ENCODE measurements at regions not wholly inside any gene's neighbourhood (a gene's known extent, or its start where the extent isn't known, plus 50 kb on each side); places are given as distances from the start of the nearest gene placed in this dataset.
"Not testable (repeated sequence)": the region's sequence is repeated elsewhere in the genome, so short reads cannot be mapped to it uniquely, and the experiment has no call there.

- no peak for DNase-seq
Measured at GRCh38 chr10:3570131-3570729, 214.8 kb downstream of the KLF6 start.

- DNase-seq: no peak
Measured at GRCh38 chr10:3568983-3569382, 216.0 kb downstream of the KLF6 start.

DNA sequence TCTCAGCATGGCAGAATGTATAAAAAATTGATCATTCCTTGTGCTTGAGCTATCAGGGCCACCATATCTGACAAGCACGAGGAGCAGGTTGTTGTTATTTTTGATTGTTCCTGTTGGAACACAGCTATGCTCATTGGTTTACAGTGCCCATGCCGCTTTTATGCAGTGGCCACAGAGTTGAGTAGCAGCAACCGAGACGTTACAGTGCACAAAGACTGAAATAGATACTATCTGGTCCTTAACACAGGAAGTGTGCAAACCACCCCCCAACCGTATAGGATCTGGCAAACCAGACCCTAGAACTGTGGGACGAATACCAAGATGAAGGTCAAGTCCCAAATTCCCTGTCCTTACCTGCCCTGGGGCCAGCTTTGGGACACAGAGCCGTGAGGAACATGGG, 216.6 kb downstream of the KLF6 start:
- no peak for DNase-seq

- no peak for DNase-seq
Measured at GRCh38 chr10:3567291-3567963, 217.6 kb downstream of the KLF6 start.

- no peak for DNase-seq
Measured at GRCh38 chr10:3566627-3567026, 218.4 kb downstream of the KLF6 start.

DNA sequence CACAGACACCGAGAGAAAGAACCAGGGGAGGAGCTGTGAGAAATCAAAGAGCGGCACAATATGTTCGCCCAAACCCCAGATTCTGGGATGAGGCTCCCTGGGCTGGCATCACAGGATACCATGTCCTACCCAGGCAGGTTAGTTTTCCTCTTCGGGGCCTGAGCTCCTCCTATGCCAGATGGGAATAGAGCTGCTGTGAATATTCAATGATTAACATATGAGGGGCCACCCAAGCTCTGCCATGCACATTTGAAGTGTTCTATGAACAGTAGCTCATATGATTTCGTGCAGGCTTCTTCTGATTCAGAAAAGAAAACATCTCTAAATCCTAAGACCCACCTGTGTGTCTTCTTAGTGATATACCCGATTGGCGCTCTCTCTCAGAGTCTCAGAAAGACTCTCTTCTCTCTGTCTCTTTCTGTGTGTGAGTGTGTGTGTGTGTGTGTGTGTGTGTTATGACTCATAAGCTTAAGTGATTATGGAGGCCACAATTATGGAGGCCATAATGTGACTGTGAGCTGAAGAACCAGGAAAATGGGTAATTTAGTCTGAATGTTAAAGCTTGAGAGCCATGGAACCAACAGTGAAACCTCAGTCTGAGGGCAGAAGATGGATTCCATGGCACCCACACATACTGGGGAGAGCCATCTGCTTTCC, 220.5 kb downstream of the KLF6 start:
- no peak for DNase-seq

GRCh38 chr10:3563298-3563697, 221.7 kb downstream of the KLF6 start:
- DNase-seq: no peak

- not testable (repeated sequence) for DNase-seq
Measured at GRCh38 chr10:3560628-3561027, 224.4 kb downstream of the KLF6 start.

DNA sequence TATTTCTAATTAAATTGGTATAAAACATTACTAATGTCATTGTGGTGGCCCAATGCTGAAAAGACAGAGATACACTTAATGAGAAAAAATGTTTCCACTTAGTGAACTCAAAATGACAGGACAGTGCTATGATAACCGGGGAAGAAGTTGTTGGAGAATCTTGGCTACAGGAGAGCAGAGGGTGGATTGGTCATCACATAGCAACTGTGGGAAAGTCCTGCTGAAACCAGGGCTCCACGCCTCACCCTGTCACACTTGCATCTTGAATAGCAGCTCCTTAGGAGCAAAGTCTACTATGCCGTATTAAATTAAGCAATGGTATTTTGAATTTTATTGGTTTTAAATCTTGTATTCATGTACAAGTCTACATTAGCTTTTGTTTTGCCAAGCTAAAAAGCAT, 225.5 kb downstream of the KLF6 start:
- DNase-seq: no peak

DNA sequence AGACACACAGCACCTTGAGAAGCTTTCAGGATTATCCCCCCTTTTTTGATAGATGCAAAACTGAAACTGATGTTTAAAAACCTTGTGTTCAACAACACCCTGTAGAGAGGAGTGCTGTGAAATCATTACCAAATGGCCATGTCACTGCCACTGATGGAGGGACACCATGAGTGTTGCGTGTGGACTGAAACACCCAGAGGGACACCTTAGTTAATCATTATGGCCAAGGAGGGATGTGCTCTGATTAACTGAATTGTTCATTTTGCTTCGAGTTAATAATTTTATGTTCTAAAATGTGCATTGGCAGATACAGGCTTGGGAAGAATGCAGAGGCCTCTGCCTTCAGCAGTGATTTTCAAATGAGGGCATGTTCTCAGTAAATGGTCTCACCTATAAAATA, 226.0 kb downstream of the KLF6 start:
- no peak for DNase-seq

GRCh38 chr10:3556191-3557017, 228.6 kb downstream of the KLF6 start:
- not testable (repeated sequence) for DNase-seq

DNA sequence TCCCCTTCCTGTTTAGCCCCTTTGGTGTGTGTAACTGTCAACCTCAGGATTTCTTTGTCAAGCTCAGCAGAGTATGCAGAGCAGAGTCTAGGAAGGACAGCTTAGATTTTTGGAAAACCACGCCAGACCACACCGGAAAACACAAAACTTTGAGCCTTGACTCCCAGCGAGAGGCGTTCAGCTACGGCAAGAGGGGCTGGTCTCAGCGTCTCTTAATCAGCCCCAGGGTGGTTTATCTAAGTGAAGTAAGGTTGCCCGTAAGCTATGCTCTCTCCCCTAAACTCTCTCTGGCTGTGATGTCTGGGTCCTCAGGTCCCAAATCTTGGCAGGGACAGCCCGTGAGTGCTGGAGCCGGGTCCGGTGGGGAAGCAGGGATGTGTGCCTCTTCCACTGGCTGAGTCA, 230.9 kb downstream of the KLF6 start:
- DNase-seq: no peak

- DNase-seq: no peak
Measured at GRCh38 chr10:3552281-3552680, 232.7 kb downstream of the KLF6 start.

GRCh38 chr10:3551761-3552160, 233.2 kb downstream of the KLF6 start:
- no peak for DNase-seq

- DNase-seq: no peak
Measured at GRCh38 chr10:3549118-3549517, 235.9 kb downstream of the KLF6 start.

DNA sequence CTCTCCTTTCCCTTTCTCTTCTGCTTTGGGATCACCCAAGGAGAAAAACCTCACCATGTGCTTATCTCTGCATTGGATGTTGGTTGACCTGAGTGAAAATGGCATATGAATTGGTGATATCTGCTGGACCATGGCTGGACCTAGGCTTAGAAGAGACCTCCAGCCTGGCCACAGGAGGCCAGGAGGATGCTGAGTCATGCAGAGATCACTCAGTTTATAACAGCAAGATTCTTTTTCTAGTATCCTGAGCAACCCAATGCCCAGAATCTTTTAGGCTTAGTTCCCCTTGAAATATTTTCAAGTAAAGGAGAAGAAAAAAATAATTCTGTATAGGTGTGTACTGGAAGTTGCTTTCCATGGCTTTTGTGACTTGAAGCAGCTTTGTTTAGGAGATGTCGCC, 236.3 kb downstream of the KLF6 start:
- no peak for DNase-seq

DNA sequence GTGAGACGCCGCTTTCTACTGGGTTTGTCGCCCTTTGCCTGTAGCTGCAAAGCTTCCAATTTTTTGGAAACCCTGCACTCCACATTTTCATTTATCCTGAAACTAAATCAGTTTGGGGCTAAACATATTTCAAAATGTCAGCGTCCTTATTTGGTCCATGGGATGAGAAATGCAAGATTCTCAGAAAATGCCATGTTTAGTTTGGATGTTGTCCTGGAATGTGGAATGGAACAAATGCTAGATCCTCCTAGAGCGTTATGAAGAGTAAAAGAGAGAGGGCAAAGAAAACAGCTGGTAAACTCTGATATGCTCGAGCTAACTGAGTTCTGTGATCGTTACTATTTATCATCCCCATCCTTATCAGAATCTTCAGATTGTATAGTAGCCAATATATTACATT, 236.9 kb downstream of the KLF6 start:
- DNase-seq: no peak

GRCh38 chr10:3544561-3544960, 240.4 kb downstream of the KLF6 start:
- no peak for DNase-seq

GRCh38 chr10:3542185-3542611, 242.8 kb downstream of the KLF6 start:
- DNase-seq: no peak

GRCh38 chr10:3539696-3540383, 245.2 kb downstream of the KLF6 start:
- DNase-seq: no peak

DNA sequence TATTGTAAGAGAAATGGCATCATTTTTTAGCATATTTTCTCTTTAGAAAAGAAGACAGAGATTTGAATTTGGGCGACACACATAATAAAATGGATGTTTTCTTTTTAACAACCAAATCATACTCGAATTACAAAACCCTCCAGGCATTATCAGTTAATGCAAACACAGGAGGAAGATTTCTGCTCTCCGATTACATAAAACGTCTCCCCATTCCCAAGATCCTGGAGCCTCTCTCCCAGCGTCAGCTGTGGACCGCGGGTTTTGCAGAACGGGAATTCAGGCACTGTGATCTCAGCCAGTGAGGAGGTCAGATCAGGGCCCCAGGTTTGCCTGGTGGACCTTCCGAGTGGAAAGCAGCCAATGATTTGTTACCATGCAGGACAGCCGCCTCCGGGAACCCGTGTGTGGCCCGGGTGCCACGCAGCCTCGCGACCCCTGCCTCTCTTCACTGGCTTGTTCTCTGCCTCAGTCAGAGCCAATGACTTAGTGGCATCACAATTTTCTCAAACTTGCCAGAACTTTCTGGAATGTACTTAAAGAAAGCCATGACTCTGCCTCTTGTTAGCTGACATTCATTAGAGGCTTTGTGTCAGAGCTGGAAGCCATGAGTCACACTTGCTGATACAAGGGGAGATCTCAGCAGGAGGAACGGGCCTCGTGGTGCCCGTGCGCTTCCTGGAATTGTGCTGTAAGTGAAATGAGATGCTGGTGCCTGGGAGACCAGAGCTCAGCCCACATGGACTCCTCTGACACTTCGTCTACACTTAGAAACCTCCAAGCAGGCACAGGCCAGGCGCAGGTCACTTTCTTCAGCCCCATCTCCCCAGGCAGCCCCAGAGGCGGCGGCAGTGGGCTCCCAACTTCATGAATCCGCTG, 246.1 kb downstream of the KLF6 start:
- no peak for DNase-seq

DNA sequence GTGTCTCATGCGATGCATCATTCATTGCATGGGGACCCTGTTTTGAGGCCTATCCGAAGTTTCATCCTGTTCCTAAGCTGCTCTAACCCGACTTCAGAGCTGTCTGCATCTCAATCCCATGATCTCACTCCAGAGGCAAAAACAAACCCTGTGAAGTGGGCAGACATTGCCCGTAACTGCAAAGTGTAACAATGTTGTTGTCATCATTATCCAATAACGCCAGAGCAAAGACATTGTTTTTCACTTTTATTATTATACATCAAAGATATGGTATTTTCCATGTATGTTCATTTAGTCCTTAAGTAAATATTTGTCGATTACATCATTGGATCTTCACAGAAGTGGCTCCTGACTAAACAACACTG, 246.7 kb downstream of the KLF6 start:
- no peak for DNase-seq
